HepG2 (cell line): ENCODE measurements at regions not wholly inside any gene's neighbourhood (a gene's known extent, or its start where the extent isn't known, plus 50 kb on each side); places are given as distances from the start of the nearest gene placed in this dataset.

ENCODE experiments used
- ATAC-seq: fragments of 200-7000 bp; cut with Tn5 transposase; 3 replicates; pipeline ENCODE4 v1.9.1; 2020; ENCODE audit warnings: mild to moderate bottlenecking, moderate library complexity
- BruUV-seq: library from RNA; stranded (reverse); fragments of 400-500 nt; replicated peaks from 2 replicates; lab custom pipeline; 2021; lab: Mats Ljungman, UMichigan
- CTCF ChIA-PET: fragments of 300-600 bp; formaldehyde crosslinking; extraction: SDS; loops from one replicate; lab custom pipeline; 2021; ENCODE audit warnings: low total read pairs, inconsistent platforms, low intra/inter-chr PET ratio; lab: Yijun Ruan, JAX
- POLR2A ChIA-PET: fragments of 350-600 bp; sonication (Branson Sonifier 250); formaldehyde crosslinking; loops from one replicate; lab custom pipeline; 2020; ENCODE audit warnings: antibody characterized with exemption, inconsistent platforms; lab: Yijun Ruan, JAX
- DNase-seq: peaks from one replicate; pipeline ENCODE4 v3.0.0-alpha.2; 2015; ENCODE audit warnings: low spot score
- FAIRE-seq: peaks from 3 replicates; lab custom pipeline; 2011; peaks lifted over from hg19 to GRCh38; lab: Jason Lieb, UNC
- H2AFZ ChIP-seq: one replicate; pipeline ENCODE4 v1.6.1; 2011; ENCODE audit warnings: low read length, inconsistent platforms
- H3K27ac ChIP-seq: fragments of 300-600 bp; 3 replicates; pipeline ENCODE4 v1.8.0; 2011; ENCODE audit warnings: mixed run types, mild to moderate bottlenecking, mixed read lengths, low read length, inconsistent platforms; ENCODE audit not compliant: insufficient read depth; ENCODE audit errors: extremely low read length
- H3K27me3 ChIP-seq, 2 experiments: fragments of 200-600 bp in 1 of 2; 2 replicates in 1 of 2; 3 replicates in 1 of 2; pipeline versions ENCODE4 v1.6.0 to v1.8.0; 2011; ENCODE audit warnings: low read length in 2 of 2, mild to moderate bottlenecking in 2 of 2, moderate library complexity in 2 of 2, inconsistent platforms in 1 of 2; ENCODE audit not compliant: insufficient read depth in 2 of 2, control insufficient read depth in 1 of 2
- H3K36me3 ChIP-seq, 2 experiments: fragments of 200-600 bp in 1 of 2; replicated peaks in 1 of 2; 2 replicates in 1 of 2; 3 replicates in 1 of 2; pipeline versions ENCODE4 v1.5.1 to v1.8.0; 2011; ENCODE audit warnings: low read length in 2 of 2, inconsistent platforms in 1 of 2; ENCODE audit not compliant: insufficient read depth in 2 of 2, control insufficient read depth in 1 of 2
- H3K4me1 ChIP-seq: 2 replicates; pipeline ENCODE4 v1.5.1; 2012; ENCODE audit warnings: low read length, inconsistent platforms; ENCODE audit not compliant: insufficient read depth
- H3K4me2 ChIP-seq: 2 replicates; pipeline ENCODE4 v1.6.0; 2011; ENCODE audit warnings: low read depth, low read length, inconsistent platforms
- H3K4me3 ChIP-seq, 3 experiments: fragments of 200-600 bp in 1 of 3; sonication (generic), shearing (Covaris generic) in 1 of 3; replicated peaks in 1 of 3; 2 replicates each; pipeline ENCODE4 v1.5.1; 2011 to 2016; ENCODE audit warnings: low read length in 3 of 3, inconsistent platforms in 2 of 3, low read depth in 2 of 3, mild to moderate bottlenecking in 2 of 3, control low read depth in 1 of 3, mixed read lengths in 1 of 3; ENCODE audit not compliant: insufficient read depth in 1 of 3
- H3K79me2 ChIP-seq: one replicate; pipeline ENCODE4 v1.6.1; 2011; ENCODE audit warnings: low read length, inconsistent platforms; ENCODE audit not compliant: insufficient read depth
- H3K9ac ChIP-seq: 2 replicates; pipeline ENCODE4 v1.6.0; 2011; ENCODE audit warnings: mild to moderate bottlenecking, low read depth, low read length, inconsistent platforms; ENCODE audit not compliant: insufficient read depth
- H3K9me3 ChIP-seq: 2 replicates; pipeline ENCODE4 v1.5.1; 2012; ENCODE audit warnings: mild to moderate bottlenecking, low read length
- H4K20me1 ChIP-seq: 2 replicates; pipeline ENCODE4 v1.6.0; 2011; ENCODE audit warnings: inconsistent platforms, mild to moderate bottlenecking, low read length, moderate library complexity; ENCODE audit not compliant: insufficient read depth
- HNF1A ChIP-seq, 2 experiments: sonication (generic) in 1 of 2; formaldehyde crosslinking in 1 of 2; IDR thresholded peaks; 2 replicates each; pipeline versions ENCODE4 v1.4.0 to v1.6.1; 2016 to 2020; ENCODE audit warnings: borderline replicate concordance in 1 of 2, low read depth in 1 of 2, mild to moderate bottlenecking in 1 of 2, missing genetic modification reagents in 1 of 2
- HNRNPLL ChIP-seq: fragments of 200-400 bp; formaldehyde crosslinking; IDR thresholded peaks from 2 replicates; pipeline ENCODE4 v1.6.1; 2017; ENCODE audit warnings: mild to moderate bottlenecking, low read depth, low read length; ENCODE audit not compliant: poor library complexity, severe bottlenecking
- ZFX ChIP-seq: sonication (generic); formaldehyde crosslinking; IDR thresholded peaks from 2 replicates; pipeline ENCODE4 v1.4.0; 2020; ENCODE audit warnings: mild to moderate bottlenecking, low read depth, missing genetic modification reagents, moderate library complexity
- ZNF253 ChIP-seq: sonication (generic); formaldehyde crosslinking; IDR thresholded peaks from 2 replicates; pipeline ENCODE4 v1.8.0; 2022; ENCODE audit warnings: mild to moderate bottlenecking, missing genetic modification reagents, borderline replicate concordance
- ZNF543 ChIP-seq: sonication (generic); formaldehyde crosslinking; IDR thresholded peaks from 2 replicates; pipeline ENCODE4 v1.4.0; 2020; ENCODE audit warnings: mild to moderate bottlenecking, missing genetic modification reagents
- ZSCAN5A ChIP-seq: sonication (generic); formaldehyde crosslinking; IDR thresholded peaks from 2 replicates; pipeline ENCODE4 v1.8.0; 2022; ENCODE audit warnings: mild to moderate bottlenecking, missing genetic modification reagents, borderline replicate concordance
- WGBS: methylation state at CpG from one replicate; pipeline ENCODE4 v1.1.6; 2017; ENCODE audit warnings: low lambda C conversion rate; 5-methylcytosine and 5-hydroxymethylcytosine counted together
- in situ Hi-C: cut with HindIII; loops from 2 replicates; pipeline ENCODE4 v1.10.0; 2017; ENCODE audit warnings: low pct_unique_long_range_greater_than_20kb; ENCODE audit not compliant: extremely low pct_ligation_motif_present
- intact Hi-C: fragments of 100-400 bp; cut with micrococcal nuclease; formaldehyde crosslinking; loops from one replicate; pipeline ENCODE4 v1.10.0; 2022; ENCODE audit not compliant: unreplicated experiment
- TF ChIP-seq, protein P1 (sequence below): sonication (generic); formaldehyde crosslinking; IDR thresholded peaks from 2 replicates; pipeline ENCODE4 v1.5.0; 2020; ENCODE audit warnings: mild to moderate bottlenecking, missing genetic modification reagents

DNA sequence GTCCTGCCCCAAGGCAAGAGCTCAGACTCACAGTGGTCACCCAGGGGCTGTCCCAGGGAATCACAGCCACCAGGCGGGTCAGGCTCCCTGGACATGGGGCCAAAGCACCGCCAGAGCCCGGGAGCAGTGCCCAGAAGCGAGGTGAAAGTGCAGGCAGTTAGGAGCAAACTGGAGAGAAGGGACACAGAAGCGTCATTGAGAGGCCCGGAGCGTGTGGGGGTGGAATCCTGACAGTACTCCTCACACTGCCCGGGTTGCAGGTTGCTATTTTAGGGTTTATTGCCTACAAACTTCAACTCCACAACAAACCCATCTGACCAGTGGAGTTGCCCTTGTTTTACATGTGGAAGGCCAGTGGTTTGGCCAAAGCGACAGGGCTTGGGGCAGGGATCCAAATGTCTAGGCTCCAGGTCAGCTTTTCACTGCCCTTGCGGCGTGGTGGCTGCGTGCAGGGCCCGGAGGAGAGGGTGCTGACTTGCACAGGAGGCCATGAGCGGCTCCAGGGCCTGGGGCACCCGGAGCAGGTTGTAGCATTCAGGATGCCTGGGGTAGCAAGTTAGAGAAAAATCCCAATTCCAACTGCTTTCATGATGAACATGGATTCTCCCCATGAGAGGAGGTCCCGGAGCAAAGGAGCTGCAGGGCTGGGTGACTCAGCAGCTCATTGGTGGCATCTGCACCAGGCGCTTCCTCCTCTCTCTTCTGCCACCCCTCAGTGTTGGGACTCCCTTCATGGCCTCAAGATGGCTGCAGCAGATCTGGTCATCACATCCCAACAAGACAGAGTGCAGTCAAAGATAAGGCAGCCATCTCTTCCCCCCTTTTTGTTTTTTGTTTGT lies 112.3 kb upstream of the NCOR2 start:
- ChIA-PET POLR2A (no interaction called here), CTCF (no interaction called here)
- no peak for FAIRE-seq
- peaks cover under 1 to 40% of the 10 kb centered on the region in 2 experiments for H3K27me3 ChIP-seq
- peak overlapping the region; percentile 13 to 63 (median 28); a peak in 3 of 6 replicates for H3K4me3 ChIP-seq
- no peaks in the 10 kb centered on the region for H3K79me2 ChIP-seq
- peak overlapping the region; percentile 81 for H3K4me2 ChIP-seq
- intact Hi-C loops, result loop anchor here (2.0 kb wide), 1 partner anchor 113 kb away; the partner anchor contains the start of gene NCOR2
- WGBS, result 0% methylated on average over 8 of the region's 17 CpGs
- BruUV-seq, result no TSS peak
- no peaks in the 10 kb centered on the region for H4K20me1 ChIP-seq
- H2AFZ ChIP-seq, result peak overlapping the region; percentile 20
- no peak overlapping the region for H3K27ac ChIP-seq
- peaks cover 79% of the 10 kb centered on the region for H3K4me1 ChIP-seq
- ATAC-seq, result peak; percentile 78
- peak; percentile 51 for DNase-seq
- in situ Hi-C loops, result no loop called here
- no peaks in the 10 kb centered on the region for H3K9me3 ChIP-seq
- H3K36me3 ChIP-seq, result no peaks in the 10 kb centered on the region
- peak overlapping the region; percentile 32; the same call in 1 of the 2 replicates for H3K9ac ChIP-seq
- 0 out of 2 replicates have a peak, but pooled peaks have one; percentile 48 for TF ChIP-seq ZNF543 (CRISPR knock-in tag)
- peak; percentile 21 for TF ChIP-seq HNRNPLL
- peak; percentile 44; the same call in 1 of the 2 replicates for TF ChIP-seq ZFX (CRISPR knock-in tag)
- TF ChIP-seq, protein P1, sequence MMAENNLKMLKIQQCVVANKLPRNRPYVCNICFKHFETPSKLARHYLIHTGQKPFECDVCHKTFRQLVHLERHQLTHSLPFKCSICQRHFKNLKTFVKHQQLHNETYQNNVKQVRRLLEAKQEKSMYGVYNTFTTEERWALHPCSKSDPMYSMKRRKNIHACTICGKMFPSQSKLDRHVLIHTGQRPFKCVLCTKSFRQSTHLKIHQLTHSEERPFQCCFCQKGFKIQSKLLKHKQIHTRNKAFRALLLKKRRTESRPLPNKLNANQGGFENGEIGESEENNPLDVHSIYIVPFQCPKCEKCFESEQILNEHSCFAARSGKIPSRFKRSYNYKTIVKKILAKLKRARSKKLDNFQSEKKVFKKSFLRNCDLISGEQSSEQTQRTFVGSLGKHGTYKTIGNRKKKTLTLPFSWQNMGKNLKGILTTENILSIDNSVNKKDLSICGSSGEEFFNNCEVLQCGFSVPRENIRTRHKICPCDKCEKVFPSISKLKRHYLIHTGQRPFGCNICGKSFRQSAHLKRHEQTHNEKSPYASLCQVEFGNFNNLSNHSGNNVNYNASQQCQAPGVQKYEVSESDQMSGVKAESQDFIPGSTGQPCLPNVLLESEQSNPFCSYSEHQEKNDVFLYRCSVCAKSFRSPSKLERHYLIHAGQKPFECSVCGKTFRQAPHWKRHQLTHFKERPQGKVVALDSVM, result peak; percentile 58; the same call in 1 of the 2 replicates
- TF ChIP-seq HNF1A (IDR thresholded peaks at IDR 0.05; ENCODE audit: low read depth), result no peak
- TF ChIP-seq HNF1A (CRISPR knock-in tag; IDR thresholded peaks at IDR 0.05; ENCODE audit: borderline replicate concordance), result no peak
- no peak for TF ChIP-seq ZNF253 (CRISPR knock-in tag)
- TF ChIP-seq ZSCAN5A (CRISPR knock-in tag), result no peak
